ENCODE measurements at regions not wholly inside any gene's neighbourhood (a gene's known extent, or its start where the extent isn't known, plus 50 kb on each side); places are given as distances from the start of the nearest gene placed in this dataset.

GRCh38 chr4:187362937-187363857 is 632.4 kb upstream of the ZFP42 start:
- H3K4me3 ChIP-seq (ENCODE audit: low read depth, low read length), result no peak overlapping the region
- in situ Hi-C loops (cut with HindIII; ENCODE audit: low sequenced_read_pairs), result no loop called here
- peak; percentile 34 for DNase-seq (ENCODE audit: low read depth, low spot score)
- no peak for TF ChIP-seq CTCF (IDR thresholded peaks at IDR 0.05; ENCODE audit: low read depth, low read length)

GRCh38 chr4:187364401-187364800 is 631.2 kb upstream of the ZFP42 start:
- no peak overlapping the region for H3K4me3 ChIP-seq (ENCODE audit: low read depth, low read length)
- in situ Hi-C loops (cut with HindIII; ENCODE audit: low sequenced_read_pairs), result no loop called here
- no peak for TF ChIP-seq CTCF (IDR thresholded peaks at IDR 0.05; ENCODE audit: low read depth, low read length)
- no peak for DNase-seq (ENCODE audit: low read depth, low spot score)

GRCh38 chr4:187364851-187365250 is 630.7 kb upstream of the ZFP42 start:
- in situ Hi-C loops (cut with HindIII; ENCODE audit: low sequenced_read_pairs), result no loop called here
- H3K4me3 ChIP-seq (ENCODE audit: low read depth, low read length), result no peak overlapping the region
- no peak for DNase-seq (ENCODE audit: low read depth, low spot score)
- TF ChIP-seq CTCF (IDR thresholded peaks at IDR 0.05; ENCODE audit: low read depth, low read length), result no peak

- DNase-seq (ENCODE audit: low read depth, low spot score), result no peak
- TF ChIP-seq CTCF (IDR thresholded peaks at IDR 0.05; ENCODE audit: low read depth, low read length), result no peak
- H3K4me3 ChIP-seq (ENCODE audit: low read depth, low read length), result no peak overlapping the region
- in situ Hi-C loops (cut with HindIII; ENCODE audit: low sequenced_read_pairs), result no loop called here
Observed at GRCh38 chr4:187366530-187366929, 629.0 kb upstream of the ZFP42 start.

GRCh38 chr4:187370918-187371317 is 624.7 kb upstream of the ZFP42 start:
- in situ Hi-C loops (cut with HindIII; ENCODE audit: low sequenced_read_pairs), result no loop called here

GRCh38 chr4:187378441-187378840 is 617.1 kb upstream of the ZFP42 start:
- in situ Hi-C loops (cut with HindIII; ENCODE audit: low sequenced_read_pairs), result no loop called here
- TF ChIP-seq CTCF (IDR thresholded peaks at IDR 0.05; ENCODE audit: low read depth, low read length), result no peak
- DNase-seq (ENCODE audit: low read depth, low spot score), result no peak
- no peak overlapping the region for H3K4me3 ChIP-seq (ENCODE audit: low read depth, low read length)

More at GRCh38 chr4:187370918-187371317, 624.7 kb upstream of the ZFP42 start:
- no peak overlapping the region for H3K4me3 ChIP-seq (ENCODE audit: low read depth, low read length)
- no peak for TF ChIP-seq CTCF (IDR thresholded peaks at IDR 0.05; ENCODE audit: low read depth, low read length)
- no peak for DNase-seq (ENCODE audit: low read depth, low spot score)

Data from astrocyte of the spinal cord (primary cell).